Erythroblast (primary cell): ENCODE measurements at regions not wholly inside any gene's neighbourhood (a gene's known extent, or its start where the extent isn't known, plus 50 kb on each side); places are given as distances from the start of the nearest gene placed in this dataset.

Experiments used
- GATA1 ChIP-seq: IDR thresholded peaks from 2 replicates; pipeline ENCODE4 v1.6.1; 2011; ENCODE audit warnings: low read depth, mild to moderate bottlenecking, control low read depth, low read length, moderate library complexity
- POLR2A ChIP-seq: IDR thresholded peaks from 2 replicates; pipeline ENCODE4 v1.6.1; 2011; ENCODE audit warnings: mild to moderate bottlenecking, low read length

DNA sequence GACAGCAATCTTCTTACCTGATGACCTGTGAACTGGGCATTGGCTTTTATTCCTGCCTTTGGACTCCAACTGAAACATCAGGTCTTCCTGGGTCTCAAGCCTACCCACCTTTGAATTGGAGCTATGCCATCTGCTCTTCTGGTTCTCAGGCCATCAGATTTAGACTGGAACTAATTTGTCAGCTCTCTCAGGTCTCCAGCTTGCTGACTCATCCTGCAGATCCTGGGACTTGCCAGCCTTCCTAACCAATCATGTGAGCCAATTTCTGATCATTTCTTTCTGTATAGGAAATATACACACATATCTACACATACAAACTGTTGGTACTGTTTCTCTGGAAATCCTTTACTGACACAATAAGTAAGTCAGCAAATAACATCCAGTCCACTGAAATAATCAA, 65.3 kb upstream of the TSPAN8 start:
- TF ChIP-seq POLR2A (no peak), GATA1 (no peak)
